ENCODE measurements at regions not wholly inside any gene's neighbourhood (a gene's known extent, or its start where the extent isn't known, plus 50 kb on each side); places are given as distances from the start of the nearest gene placed in this dataset.
A peak's percentile ranks its signal among the peaks of the same experiment; 100 is the strongest.
"Not testable (repeated sequence)": the region's sequence is repeated elsewhere in the genome, so short reads cannot be mapped to it uniquely, and the experiment has no call there.

- no peak for DNase-seq (ENCODE audit: low spot score)
Measured at GRCh38 chr6:170043881-170044790, 246.7 kb downstream of the DLL1 start.

- no peak for DNase-seq (ENCODE audit: low spot score)
Measured at GRCh38 chr6:170043150-170043819, 247.6 kb downstream of the DLL1 start.

- DNase-seq (ENCODE audit: low spot score) = no peak
Measured at GRCh38 chr6:170042596-170043118, 248.2 kb downstream of the DLL1 start.

GRCh38 chr6:170042123-170042522, 248.8 kb downstream of the DLL1 start:
- no peak for DNase-seq (ENCODE audit: low spot score)

- no peak for DNase-seq (ENCODE audit: low spot score)
Measured at GRCh38 chr6:170041526-170041925, 249.4 kb downstream of the DLL1 start.

GRCh38 chr6:170040906-170041305, 250.0 kb downstream of the DLL1 start:
- DNase-seq (ENCODE audit: low spot score) = no peak

GRCh38 chr6:170040115-170040500, 250.8 kb downstream of the DLL1 start:
- no peak for DNase-seq (ENCODE audit: low spot score)

- DNase-seq (ENCODE audit: low spot score) = no peak
Measured at GRCh38 chr6:170039156-170040114, 251.4 kb downstream of the DLL1 start.

GRCh38 chr6:170038708-170039107, 252.2 kb downstream of the DLL1 start:
- DNase-seq (ENCODE audit: low spot score) = no peak

- DNase-seq (ENCODE audit: low spot score) = no peak
Measured at GRCh38 chr6:170038251-170038650, 252.6 kb downstream of the DLL1 start.

- DNase-seq (ENCODE audit: low spot score) = peak; percentile 64
Measured at GRCh38 chr6:170037541-170038250, 253.2 kb downstream of the DLL1 start.

GRCh38 chr6:170036916-170037315, 254.0 kb downstream of the DLL1 start:
- DNase-seq (ENCODE audit: low spot score) = no peak

- DNase-seq (ENCODE audit: low spot score) = not testable (repeated sequence)
Measured at GRCh38 chr6:170036367-170036766, 254.5 kb downstream of the DLL1 start.

- no peak for DNase-seq (ENCODE audit: low spot score)
Measured at GRCh38 chr6:170035901-170036304, 255.0 kb downstream of the DLL1 start.

GRCh38 chr6:170035044-170035443, 255.8 kb downstream of the DLL1 start:
- DNase-seq (ENCODE audit: low spot score) = no peak

- no peak for DNase-seq (ENCODE audit: low spot score)
Measured at GRCh38 chr6:170034294-170034693, 256.6 kb downstream of the DLL1 start.

- DNase-seq (ENCODE audit: low spot score) = no peak
Measured at GRCh38 chr6:170033666-170034065, 257.2 kb downstream of the DLL1 start.

GRCh38 chr6:170032706-170033309, 258.1 kb downstream of the DLL1 start:
- no peak for DNase-seq (ENCODE audit: low spot score)

GRCh38 chr6:170032197-170032596, 258.7 kb downstream of the DLL1 start:
- DNase-seq (ENCODE audit: low spot score) = no peak

- DNase-seq (ENCODE audit: low spot score) = no peak
Measured at GRCh38 chr6:170031684-170032121, 259.2 kb downstream of the DLL1 start.

All from AG08396 (cell line).